Heart left ventricle (tissue), 13 donors: ENCODE measurements at regions not wholly inside any gene's neighbourhood (a gene's known extent, or its start where the extent isn't known, plus 50 kb on each side); places are given as distances from the start of the nearest gene placed in this dataset.

Source experiments
- POLR2A ChIP-seq, 2 donors: fragments of 450-650 bp; IDR thresholded peaks; one replicate each; pipeline ENCODE4 v1.6.1; 2017; ENCODE audit warnings: antibody characterized with exemption in 2 of 2, mild to moderate bottlenecking in 2 of 2, moderate library complexity in 2 of 2
- TF ChIP-seq, protein P1 (sequence below), 12 donors: fragments of 200-600 bp; sonication (generic) in 4 of 12; IDR thresholded peaks; one replicate each; pipeline versions ENCODE4 v1.5.0 to v1.8.0; 2018 to 2022; ENCODE audit warnings: antibody characterized with exemption in 12 of 12, mild to moderate bottlenecking in 5 of 12
- donor health status: ischemic (EF 13 %, LVEDD 7.1; RV severe dilation, severe dysfunction).
- donor health status: DM: no; HTN: yes; CAD: no.
- donor health status: DM: no; HTN: no; CAD: no.
- donor health status: ischemic (EF 25% LVEDD 6.9; RV normal size, moderate dysfunction).
- donor health status: ischemic (EF 25% LVEDD 5.7; RV mildly dilated, moderate dysfunction).
- donor health status: ischemic (EF 35%, LVEDD 5.7; RV mildly dilated, moderate dysfunction).
- donor health status: nonischemic (EF 11% LVEDD 7.7; RV severe dilation, severe dysfunction).
- donor health status: DM: yes; HTN: yes; CAD: no.
- donor health status: PGD.
- donor health status: ischemic (EF 29% LVEDD 5.4; RV normal size, mild dysfunction).
- donor health status: nonischemic (EF 23%, LVEDD 6.1; RV moderate dilation, normal function).

DNA sequence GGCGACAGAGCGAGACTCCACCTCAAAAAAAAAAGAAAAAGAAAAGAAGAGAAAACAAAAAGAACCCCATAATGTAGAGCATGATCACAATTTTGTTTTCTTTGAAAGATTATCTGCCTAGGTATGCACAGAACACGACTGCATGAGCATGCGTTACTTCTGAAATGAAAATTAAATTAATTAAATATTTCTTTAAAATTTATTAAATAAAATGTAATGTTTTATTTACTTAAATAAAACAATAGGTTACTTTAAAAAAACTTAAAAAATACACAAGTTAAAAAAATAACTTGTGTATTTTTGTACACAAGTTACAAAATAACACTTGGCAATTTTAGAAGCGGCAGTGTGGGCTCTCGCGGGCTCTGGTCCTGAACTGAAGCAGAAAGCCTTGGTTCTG lies 107.8 kb downstream of the TFAP2A start:
- TF ChIP-seq, protein P1, sequence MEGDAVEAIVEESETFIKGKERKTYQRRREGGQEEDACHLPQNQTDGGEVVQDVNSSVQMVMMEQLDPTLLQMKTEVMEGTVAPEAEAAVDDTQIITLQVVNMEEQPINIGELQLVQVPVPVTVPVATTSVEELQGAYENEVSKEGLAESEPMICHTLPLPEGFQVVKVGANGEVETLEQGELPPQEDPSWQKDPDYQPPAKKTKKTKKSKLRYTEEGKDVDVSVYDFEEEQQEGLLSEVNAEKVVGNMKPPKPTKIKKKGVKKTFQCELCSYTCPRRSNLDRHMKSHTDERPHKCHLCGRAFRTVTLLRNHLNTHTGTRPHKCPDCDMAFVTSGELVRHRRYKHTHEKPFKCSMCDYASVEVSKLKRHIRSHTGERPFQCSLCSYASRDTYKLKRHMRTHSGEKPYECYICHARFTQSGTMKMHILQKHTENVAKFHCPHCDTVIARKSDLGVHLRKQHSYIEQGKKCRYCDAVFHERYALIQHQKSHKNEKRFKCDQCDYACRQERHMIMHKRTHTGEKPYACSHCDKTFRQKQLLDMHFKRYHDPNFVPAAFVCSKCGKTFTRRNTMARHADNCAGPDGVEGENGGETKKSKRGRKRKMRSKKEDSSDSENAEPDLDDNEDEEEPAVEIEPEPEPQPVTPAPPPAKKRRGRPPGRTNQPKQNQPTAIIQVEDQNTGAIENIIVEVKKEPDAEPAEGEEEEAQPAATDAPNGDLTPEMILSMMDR (IDR thresholded peaks at IDR 0.05): no peak
- TF ChIP-seq POLR2A (IDR thresholded peaks at IDR 0.05): no peak
